OCI-LY1 (cell line): ENCODE measurements at regions not wholly inside any gene's neighbourhood (a gene's known extent, or its start where the extent isn't known, plus 50 kb on each side); places are given as distances from the start of the nearest gene placed in this dataset.

Experiments
- H2AFZ ChIP-seq: fragments of 200-600 bp; sonication (generic), shearing (Covaris generic); 2 replicates; pipeline ENCODE4 v1.6.0; 2014; ENCODE audit warnings: antibody characterized with exemption, mild to moderate bottlenecking, low read length
- H3F3A ChIP-seq: fragments of 200-600 bp; sonication (generic), shearing (Covaris generic); 2 replicates; pipeline ENCODE4 v1.6.0; 2014; ENCODE audit warnings: mild to moderate bottlenecking, antibody characterized with exemption, low read length, moderate library complexity; ENCODE audit not compliant: insufficient read depth
- H3K27ac ChIP-seq: fragments of 200-600 bp; sonication (generic); 2 replicates; pipeline ENCODE4 v1.5.1; 2014; ENCODE audit warnings: low read length, mixed run types, mild to moderate bottlenecking, low read depth; ENCODE audit not compliant: poor library complexity, severe bottlenecking
- H3K27me3 ChIP-seq: fragments of 200-600 bp; sonication (generic); 2 replicates; pipeline ENCODE4 v1.6.0; 2014; ENCODE audit warnings: antibody characterized with exemption, mild to moderate bottlenecking, low read length, moderate library complexity; ENCODE audit not compliant: insufficient read depth
- H3K36me3 ChIP-seq: fragments of 200-600 bp; sonication (generic); 2 replicates; pipeline ENCODE4 v1.6.1; 2014; ENCODE audit warnings: mild to moderate bottlenecking, antibody characterized with exemption, low read length, moderate library complexity, mixed read lengths; ENCODE audit not compliant: insufficient read depth
- H3K4me1 ChIP-seq: fragments of 200-600 bp; sonication (generic); 2 replicates; pipeline ENCODE4 v1.5.1; 2014; ENCODE audit warnings: mild to moderate bottlenecking, low read length, moderate library complexity; ENCODE audit not compliant: insufficient read depth, severe bottlenecking
- H3K4me2 ChIP-seq: fragments of 200-600 bp; sonication (generic), shearing (Covaris generic); 2 replicates; pipeline ENCODE4 v1.6.1; 2014; ENCODE audit warnings: low read length
- H3K4me3 ChIP-seq: fragments of 200-600 bp; sonication (generic); 2 replicates; pipeline ENCODE4 v1.5.1; 2014; ENCODE audit warnings: low read length, low read depth, mild to moderate bottlenecking, mixed read lengths; ENCODE audit not compliant: poor library complexity, severe bottlenecking
- H3K79me2 ChIP-seq: fragments of 200-600 bp; shearing (Covaris generic); 2 replicates; pipeline ENCODE4 v1.6.1; 2016; ENCODE audit warnings: mixed run types, low read length, mixed read lengths; ENCODE audit not compliant: insufficient read depth
- H3K9ac ChIP-seq: fragments of 200-600 bp; sonication (generic), shearing (Covaris generic); 2 replicates; pipeline ENCODE4 v1.6.1; 2014; ENCODE audit warnings: mild to moderate bottlenecking, low read length, mixed read lengths
- H3K9me2 ChIP-seq: fragments of 200-600 bp; sonication (generic), shearing (Covaris generic); 2 replicates; pipeline ENCODE4 v1.6.1; 2014; ENCODE audit warnings: low read depth, mild to moderate bottlenecking, low read length, mixed read lengths
- H3K9me3 ChIP-seq: fragments of 200-600 bp; shearing (Covaris generic); 2 replicates; pipeline ENCODE4 v1.6.1; 2014; ENCODE audit warnings: low read length, mixed read lengths
- H4K20me1 ChIP-seq: fragments of 200-600 bp; sonication (generic), shearing (Covaris generic); 2 replicates; pipeline ENCODE4 v1.6.0; 2016; ENCODE audit warnings: mild to moderate bottlenecking, low read length; ENCODE audit not compliant: insufficient read depth
- EZH2 ChIP-seq: fragments of 200-600 bp; sonication (generic), shearing (Covaris generic); IDR thresholded peaks from 2 replicates; pipeline ENCODE4 v1.8.0; 2017; ENCODE audit warnings: borderline replicate concordance, mixed run types, mild to moderate bottlenecking, antibody characterized with exemption, low read length, moderate library complexity, mixed read lengths
- TF ChIP-seq, protein P1 (sequence below): fragments of 200-600 bp; sonication (generic), shearing (Covaris generic); IDR thresholded peaks from 2 replicates; pipeline ENCODE4 v1.5.1; 2017; ENCODE audit warnings: mild to moderate bottlenecking, antibody characterized with exemption, low read length, moderate library complexity, mixed read lengths

DNA sequence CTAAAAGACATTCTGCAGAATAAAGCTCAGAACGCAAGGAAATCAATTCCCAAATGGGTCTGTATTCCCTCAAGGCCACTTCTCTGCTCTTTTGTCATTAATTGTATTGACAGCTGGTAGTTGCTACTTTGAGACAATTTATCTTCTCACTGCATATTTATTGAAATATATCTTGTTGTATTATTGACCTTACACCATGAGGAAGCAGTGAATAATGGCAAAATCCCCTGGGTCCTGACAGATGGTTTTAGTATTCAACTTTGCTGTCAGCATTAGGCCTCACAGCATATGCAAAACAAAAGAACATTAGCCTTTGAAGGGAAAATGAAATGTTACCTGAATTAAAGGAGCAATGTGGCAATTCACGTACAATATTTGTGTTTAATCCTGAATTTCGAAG is 406.1 kb upstream of the TRAM1L1 start:
- no peaks in the 10 kb centered on the region for H3K9me3 ChIP-seq
- H3K4me1 ChIP-seq = no peaks in the 10 kb centered on the region
- no peak overlapping the region for H3K27ac ChIP-seq
- no peaks in the 10 kb centered on the region for H3K9me2 ChIP-seq
- H3K36me3 ChIP-seq = no peaks in the 10 kb centered on the region
- H3F3A ChIP-seq = no peaks in the 10 kb centered on the region
- H3K4me2 ChIP-seq = no peak overlapping the region
- no peaks in the 10 kb centered on the region for H3K27me3 ChIP-seq
- H3K9ac ChIP-seq = no peak overlapping the region
- no peaks in the 10 kb centered on the region for H3K79me2 ChIP-seq
- no peak for TF ChIP-seq EZH2
- TF ChIP-seq, protein P1, sequence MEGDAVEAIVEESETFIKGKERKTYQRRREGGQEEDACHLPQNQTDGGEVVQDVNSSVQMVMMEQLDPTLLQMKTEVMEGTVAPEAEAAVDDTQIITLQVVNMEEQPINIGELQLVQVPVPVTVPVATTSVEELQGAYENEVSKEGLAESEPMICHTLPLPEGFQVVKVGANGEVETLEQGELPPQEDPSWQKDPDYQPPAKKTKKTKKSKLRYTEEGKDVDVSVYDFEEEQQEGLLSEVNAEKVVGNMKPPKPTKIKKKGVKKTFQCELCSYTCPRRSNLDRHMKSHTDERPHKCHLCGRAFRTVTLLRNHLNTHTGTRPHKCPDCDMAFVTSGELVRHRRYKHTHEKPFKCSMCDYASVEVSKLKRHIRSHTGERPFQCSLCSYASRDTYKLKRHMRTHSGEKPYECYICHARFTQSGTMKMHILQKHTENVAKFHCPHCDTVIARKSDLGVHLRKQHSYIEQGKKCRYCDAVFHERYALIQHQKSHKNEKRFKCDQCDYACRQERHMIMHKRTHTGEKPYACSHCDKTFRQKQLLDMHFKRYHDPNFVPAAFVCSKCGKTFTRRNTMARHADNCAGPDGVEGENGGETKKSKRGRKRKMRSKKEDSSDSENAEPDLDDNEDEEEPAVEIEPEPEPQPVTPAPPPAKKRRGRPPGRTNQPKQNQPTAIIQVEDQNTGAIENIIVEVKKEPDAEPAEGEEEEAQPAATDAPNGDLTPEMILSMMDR = no peak
- no peak overlapping the region for H3K4me3 ChIP-seq
- H2AFZ ChIP-seq = no peak overlapping the region
- H4K20me1 ChIP-seq = no peaks in the 10 kb centered on the region

- H3K9me2 ChIP-seq = no peaks in the 10 kb centered on the region
- H4K20me1 ChIP-seq = no peaks in the 10 kb centered on the region
- H3K4me3 ChIP-seq = no peak overlapping the region
- H3K9ac ChIP-seq = no peak overlapping the region
- no peaks in the 10 kb centered on the region for H3K4me1 ChIP-seq
- no peaks in the 10 kb centered on the region for H3K27me3 ChIP-seq
- no peaks in the 10 kb centered on the region for H3F3A ChIP-seq
- H3K4me2 ChIP-seq = no peak overlapping the region
- no peaks in the 10 kb centered on the region for H3K9me3 ChIP-seq
- no peaks in the 10 kb centered on the region for H3K36me3 ChIP-seq
- no peak for TF ChIP-seq EZH2
- TF ChIP-seq, protein P1 = no peak
- no peak overlapping the region for H3K27ac ChIP-seq
- no peaks in the 10 kb centered on the region for H3K79me2 ChIP-seq
- H2AFZ ChIP-seq = no peak overlapping the region
Measured at GRCh38 chr4:117495802-117496201, 410.4 kb upstream of the TRAM1L1 start.

- H4K20me1 ChIP-seq = no peaks in the 10 kb centered on the region
- no peaks in the 10 kb centered on the region for H3K4me1 ChIP-seq
- H3F3A ChIP-seq = no peaks in the 10 kb centered on the region
- TF ChIP-seq, protein P1 = no peak
- no peak for TF ChIP-seq EZH2
- no peaks in the 10 kb centered on the region for H3K27me3 ChIP-seq
- no peak overlapping the region for H3K4me3 ChIP-seq
- no peak overlapping the region for H2AFZ ChIP-seq
- H3K79me2 ChIP-seq = no peaks in the 10 kb centered on the region
- H3K27ac ChIP-seq = no peak overlapping the region
- H3K9me3 ChIP-seq = no peaks in the 10 kb centered on the region
- H3K36me3 ChIP-seq = no peaks in the 10 kb centered on the region
- H3K9me2 ChIP-seq = no peaks in the 10 kb centered on the region
- no peak overlapping the region for H3K4me2 ChIP-seq
- no peak overlapping the region for H3K9ac ChIP-seq
Measured at GRCh38 chr4:117512414-117512813, 427.0 kb upstream of the TRAM1L1 start.
